ENCODE measurements at regions not wholly inside any gene's neighbourhood (a gene's known extent, or its start where the extent isn't known, plus 50 kb on each side); places are given as distances from the start of the nearest gene placed in this dataset.

DNA sequence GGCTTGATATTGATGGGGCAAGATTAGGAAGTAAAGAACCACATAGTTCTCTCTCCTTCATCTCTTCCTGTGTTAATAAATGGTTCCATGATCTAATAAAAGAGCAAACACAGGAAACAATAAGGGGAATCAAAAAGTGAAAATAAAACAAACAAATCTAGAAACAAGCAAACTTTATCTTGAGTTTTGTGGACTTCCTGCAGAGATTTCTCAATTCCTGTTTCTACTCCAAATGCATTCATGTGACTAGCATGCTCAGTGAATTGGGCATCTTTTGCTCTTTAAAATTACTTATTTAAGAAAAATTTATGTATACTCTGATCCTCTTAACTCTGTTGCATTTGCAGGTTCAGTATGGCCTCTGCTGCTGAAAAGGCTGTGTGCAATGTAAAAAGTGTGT is 682.0 kb downstream of the KCTD8 start:
- no peak overlapping the region for H3K27ac ChIP-seq
- ATAC-seq, result no peak

DNA sequence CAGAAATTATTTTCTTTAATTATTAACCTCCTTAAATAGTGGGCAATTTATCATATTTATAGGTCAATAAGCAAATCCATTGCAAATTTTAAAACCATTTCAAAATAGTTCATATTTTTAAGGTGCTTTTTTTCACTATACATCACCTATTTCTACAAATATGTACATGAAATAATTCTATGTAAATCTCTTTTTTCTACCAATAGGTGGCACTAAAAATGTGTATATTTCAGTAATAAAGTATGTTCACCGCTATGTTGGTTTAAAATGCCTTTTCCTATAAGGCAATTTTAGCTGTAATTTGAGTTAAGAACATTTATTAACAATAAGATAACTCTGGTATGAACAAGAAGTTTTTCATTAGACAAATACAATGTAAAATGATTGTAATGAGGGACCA is 672.2 kb downstream of the KCTD8 start:
- no peaks in the 10 kb centered on the region for H3K36me3 ChIP-seq
- no peak overlapping the region for H3K27ac ChIP-seq
- no peak overlapping the region for H3K4me3 ChIP-seq
- intact Hi-C loops (cut with DNase I), result no loop called here
- WGBS, 2 donors, result 50 to 67% methylated on average over 1 of the region's 1 CpG
- H3K9me3 ChIP-seq, result no peaks in the 10 kb centered on the region
- H3K4me1 ChIP-seq, result no peaks in the 10 kb centered on the region
- DNase-seq (no peak), ATAC-seq (no peak)
- H3K27me3 ChIP-seq, result no peaks in the 10 kb centered on the region
- TF ChIP-seq, protein P1, sequence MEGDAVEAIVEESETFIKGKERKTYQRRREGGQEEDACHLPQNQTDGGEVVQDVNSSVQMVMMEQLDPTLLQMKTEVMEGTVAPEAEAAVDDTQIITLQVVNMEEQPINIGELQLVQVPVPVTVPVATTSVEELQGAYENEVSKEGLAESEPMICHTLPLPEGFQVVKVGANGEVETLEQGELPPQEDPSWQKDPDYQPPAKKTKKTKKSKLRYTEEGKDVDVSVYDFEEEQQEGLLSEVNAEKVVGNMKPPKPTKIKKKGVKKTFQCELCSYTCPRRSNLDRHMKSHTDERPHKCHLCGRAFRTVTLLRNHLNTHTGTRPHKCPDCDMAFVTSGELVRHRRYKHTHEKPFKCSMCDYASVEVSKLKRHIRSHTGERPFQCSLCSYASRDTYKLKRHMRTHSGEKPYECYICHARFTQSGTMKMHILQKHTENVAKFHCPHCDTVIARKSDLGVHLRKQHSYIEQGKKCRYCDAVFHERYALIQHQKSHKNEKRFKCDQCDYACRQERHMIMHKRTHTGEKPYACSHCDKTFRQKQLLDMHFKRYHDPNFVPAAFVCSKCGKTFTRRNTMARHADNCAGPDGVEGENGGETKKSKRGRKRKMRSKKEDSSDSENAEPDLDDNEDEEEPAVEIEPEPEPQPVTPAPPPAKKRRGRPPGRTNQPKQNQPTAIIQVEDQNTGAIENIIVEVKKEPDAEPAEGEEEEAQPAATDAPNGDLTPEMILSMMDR (IDR thresholded peaks at IDR 0.05), result peak in 4 of 9 donors; percentile 8 to 45 (median 24)

More for the DNA sequence above, 682.0 kb downstream of the KCTD8 start:
- Histone ChIP-seq H3K4me1 (no peaks in the 10 kb centered on the region), H3K27me3 (no peaks in the 10 kb centered on the region), H3K36me3 (no peaks in the 10 kb centered on the region), H3K4me3 (no peak overlapping the region), H3K9me3 (peaks cover 0 to 3% (median 0%) of the 10 kb centered on the region in 11 donors)
- intact Hi-C loops (cut with DNase I), result no loop called here
- TF ChIP-seq, protein P1 (IDR thresholded peaks at IDR 0.05), result no peak
- DNase-seq, result no peak

DNA sequence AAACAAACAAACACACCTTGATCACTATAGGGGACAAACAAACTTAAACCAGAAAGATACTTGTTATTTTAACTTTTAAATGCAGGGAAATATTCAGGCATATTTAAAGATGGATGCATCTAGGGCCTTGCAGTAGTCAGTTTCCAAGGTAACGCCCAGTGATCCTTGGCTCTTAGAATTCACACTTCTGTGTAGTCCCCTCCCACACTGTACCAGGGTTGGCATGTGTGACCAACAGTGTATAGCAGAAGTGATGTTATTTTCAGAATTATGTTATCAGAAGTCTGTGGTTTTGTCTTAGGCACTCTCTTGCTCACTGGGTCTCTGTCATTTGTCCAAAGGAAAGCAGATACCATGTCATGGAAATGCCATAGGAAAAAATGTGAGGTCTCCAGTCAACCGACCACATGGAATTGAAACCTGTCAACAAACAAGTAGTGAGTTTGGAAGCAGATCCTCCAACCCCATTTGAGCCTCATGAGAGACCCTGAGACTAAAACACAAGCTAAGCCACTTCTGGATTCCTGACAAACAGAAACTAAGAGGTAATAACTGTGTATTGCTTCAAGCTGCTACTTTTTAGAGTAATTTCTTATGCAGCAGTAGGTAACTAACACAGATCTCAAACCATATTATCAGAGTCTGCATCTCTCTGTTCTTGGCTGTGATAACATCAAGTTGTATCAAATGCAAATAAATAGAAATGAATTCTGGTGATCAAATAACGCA is 670.3 kb downstream of the KCTD8 start:
- TF ChIP-seq, protein P1 (IDR thresholded peaks at IDR 0.05), result no peak
- Histone ChIP-seq H3K4me3 (no peak overlapping the region), H3K27ac (no peak overlapping the region), H3K36me3 (no peaks in the 10 kb centered on the region), H3K9me3 (no peaks in the 10 kb centered on the region), H3K27me3 (no peaks in the 10 kb centered on the region), H3K4me1 (no peaks in the 10 kb centered on the region)
- 58 to 67% methylated on average over 3 of the region's 3 CpGs for WGBS, 2 donors
- ATAC-seq (no peak), DNase-seq (no peak)
- intact Hi-C loops (cut with DNase I), result no loop called here

DNA sequence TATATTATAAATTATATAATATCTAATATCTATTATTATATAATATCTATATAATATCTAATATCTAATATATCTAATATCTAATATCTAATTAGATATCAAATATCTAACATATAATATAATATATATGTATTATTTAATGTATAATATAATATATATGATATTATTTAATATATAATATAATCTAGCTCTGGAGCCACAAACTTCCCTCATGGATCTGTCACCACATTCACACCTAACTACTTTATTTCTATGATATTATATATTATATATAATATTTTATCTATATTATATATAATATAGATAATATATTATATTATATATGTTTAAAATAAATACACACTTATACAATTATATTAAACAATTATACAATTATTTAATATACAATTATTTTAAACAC is 667.5 kb downstream of the KCTD8 start:
- Histone ChIP-seq H3K4me1 (no peaks in the 10 kb centered on the region), H3K36me3 (no peaks in the 10 kb centered on the region), H3K27ac (no peak overlapping the region), H3K27me3 (no peaks in the 10 kb centered on the region), H3K4me3 (no peak overlapping the region), H3K9me3 (no peaks in the 10 kb centered on the region)
- DNase-seq (no peak), ATAC-seq (no peak)
- intact Hi-C loops (cut with DNase I), result no loop called here
- TF ChIP-seq, protein P1 (IDR thresholded peaks at IDR 0.05), result no peak
